NCI-H2196 (cell line): ENCODE measurements at regions not wholly inside any gene's neighbourhood (a gene's known extent, or its start where the extent isn't known, plus 50 kb on each side); places are given as distances from the start of the nearest gene placed in this dataset.

Source experiments
- DNase-seq: peaks from one replicate; lab custom pipeline; 2025; ENCODE audit not compliant: unreplicated experiment; lab: John Stamatoyannopoulos, UW

GRCh38 chr2:5287558-5288334 lies 404.4 kb upstream of the SOX11 start:
- DNase-seq: no peak

- no peak for DNase-seq
Measured at GRCh38 chr2:5290900-5291546, 401.2 kb upstream of the SOX11 start.

GRCh38 chr2:5304640-5305039 lies 387.5 kb upstream of the SOX11 start:
- no peak for DNase-seq

GRCh38 chr2:5315041-5315440 lies 377.1 kb upstream of the SOX11 start:
- DNase-seq: no peak

GRCh38 chr2:5315512-5315911 lies 376.7 kb upstream of the SOX11 start:
- no peak for DNase-seq

- no peak for DNase-seq
Measured at GRCh38 chr2:5316001-5316490, 376.1 kb upstream of the SOX11 start.

- DNase-seq: no peak
Measured at GRCh38 chr2:5319493-5319892, 372.7 kb upstream of the SOX11 start.

- no peak for DNase-seq
Measured at GRCh38 chr2:5322396-5322795, 369.8 kb upstream of the SOX11 start.

GRCh38 chr2:5325523-5325922 lies 366.7 kb upstream of the SOX11 start:
- DNase-seq: no peak

- DNase-seq: no peak
Measured at GRCh38 chr2:5328826-5329225, 363.4 kb upstream of the SOX11 start.

GRCh38 chr2:5329763-5330162 lies 362.4 kb upstream of the SOX11 start:
- DNase-seq: no peak

GRCh38 chr2:5330961-5331360 lies 361.2 kb upstream of the SOX11 start:
- no peak for DNase-seq

GRCh38 chr2:5332925-5333324 lies 359.3 kb upstream of the SOX11 start:
- no peak for DNase-seq

GRCh38 chr2:5339473-5339872 lies 352.7 kb upstream of the SOX11 start:
- DNase-seq: no peak

- DNase-seq: no peak
Measured at GRCh38 chr2:5343785-5344335, 348.3 kb upstream of the SOX11 start.

- DNase-seq: no peak
Measured at GRCh38 chr2:5352286-5352685, 339.9 kb upstream of the SOX11 start.

GRCh38 chr2:5353565-5353964 lies 338.6 kb upstream of the SOX11 start:
- DNase-seq: no peak

- no peak for DNase-seq
Measured at GRCh38 chr2:5359397-5359796, 332.8 kb upstream of the SOX11 start.

GRCh38 chr2:5360081-5360480 lies 332.1 kb upstream of the SOX11 start:
- DNase-seq: no peak

- DNase-seq: no peak
Measured at GRCh38 chr2:5364361-5364760, 327.8 kb upstream of the SOX11 start.

- no peak for DNase-seq
Measured at GRCh38 chr2:5365871-5366461, 326.2 kb upstream of the SOX11 start.

GRCh38 chr2:5367321-5367720 lies 324.9 kb upstream of the SOX11 start:
- no peak for DNase-seq
